ENCODE measurements at regions not wholly inside any gene's neighbourhood (a gene's known extent, or its start where the extent isn't known, plus 50 kb on each side); places are given as distances from the start of the nearest gene placed in this dataset.
A peak's percentile ranks its signal among the peaks of the same experiment; 100 is the strongest.

DNA sequence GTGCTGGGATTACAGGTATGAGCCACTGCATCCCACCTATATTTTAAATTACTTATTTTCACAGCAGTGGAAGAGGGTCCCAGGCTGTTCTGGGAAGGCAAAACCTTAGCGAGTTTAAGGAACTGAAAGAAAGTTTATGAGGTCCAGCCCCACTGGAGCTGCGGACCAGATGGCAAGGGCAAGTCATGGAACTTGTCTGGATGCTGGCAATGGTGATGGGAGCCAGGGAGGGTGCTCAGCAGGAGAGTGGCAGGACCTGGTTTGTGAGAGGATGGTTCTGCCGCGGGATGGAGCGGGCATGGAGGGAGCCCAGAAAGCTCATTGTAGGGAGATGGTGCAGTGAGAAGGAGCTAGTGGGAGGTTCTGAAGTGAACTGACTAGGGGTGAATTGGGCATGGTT lies 50.6 kb upstream of the SLC45A1 start:
- no peak for DNase-seq (ENCODE audit: low spot score)

DNA sequence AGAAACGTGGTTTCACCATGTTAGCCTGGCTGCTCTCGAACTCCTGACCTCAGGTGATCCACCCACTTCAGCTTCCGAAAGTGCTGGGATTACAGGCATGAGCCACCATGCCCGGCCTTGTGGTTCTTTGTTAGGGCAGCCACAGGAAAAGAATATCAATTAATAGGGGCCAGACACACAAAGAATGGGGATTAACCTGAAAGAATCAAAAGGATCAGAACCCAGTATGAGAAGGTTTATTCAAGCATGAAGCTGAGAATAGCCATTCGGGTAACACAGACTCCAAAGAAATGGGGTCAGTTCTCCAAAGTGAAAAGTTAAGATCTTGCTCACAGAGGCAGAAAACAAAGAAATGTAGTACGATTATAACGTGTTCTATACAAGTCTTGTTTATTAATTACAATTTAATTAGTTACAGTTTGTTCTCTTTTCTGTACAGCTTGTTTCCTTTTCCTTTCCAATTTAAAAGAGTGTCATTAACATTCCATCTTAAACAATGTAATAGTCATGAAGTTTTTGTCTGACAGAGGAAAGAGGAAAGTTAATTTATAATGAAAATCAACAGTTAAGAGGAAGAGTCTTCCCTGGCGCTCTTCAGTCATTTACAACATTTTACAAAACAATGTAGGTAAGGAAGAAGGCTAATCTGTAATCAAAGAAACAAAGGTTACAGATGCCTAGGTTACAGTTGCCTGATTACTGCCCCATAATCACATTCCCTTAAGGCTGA lies 51.3 kb upstream of the SLC45A1 start:
- DNase-seq (ENCODE audit: low spot score) = no peak

DNA sequence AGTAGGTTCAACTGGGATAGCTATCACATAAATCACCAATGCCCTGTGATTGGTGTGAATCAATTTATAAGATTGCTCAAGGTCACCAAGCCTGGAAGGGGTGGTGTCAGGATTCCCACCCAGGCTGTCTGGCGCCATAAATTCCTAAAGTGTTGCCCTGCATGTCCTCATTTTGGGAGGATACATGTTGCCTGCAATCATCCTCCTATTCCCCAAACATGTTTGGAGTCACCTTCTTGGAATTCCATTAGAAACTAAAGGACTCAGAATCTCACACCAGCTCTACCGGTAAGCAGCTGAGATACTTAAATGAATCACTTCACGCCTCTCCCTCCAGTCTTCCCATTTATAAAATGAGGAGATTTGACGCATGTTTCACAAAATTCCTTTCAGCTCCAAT lies 54.1 kb upstream of the SLC45A1 start:
- no peak for DNase-seq (ENCODE audit: low spot score)

GRCh38 chr1:8261398-8261762 lies 56.5 kb upstream of the SLC45A1 start:
- no peak for DNase-seq (ENCODE audit: low spot score)

DNA sequence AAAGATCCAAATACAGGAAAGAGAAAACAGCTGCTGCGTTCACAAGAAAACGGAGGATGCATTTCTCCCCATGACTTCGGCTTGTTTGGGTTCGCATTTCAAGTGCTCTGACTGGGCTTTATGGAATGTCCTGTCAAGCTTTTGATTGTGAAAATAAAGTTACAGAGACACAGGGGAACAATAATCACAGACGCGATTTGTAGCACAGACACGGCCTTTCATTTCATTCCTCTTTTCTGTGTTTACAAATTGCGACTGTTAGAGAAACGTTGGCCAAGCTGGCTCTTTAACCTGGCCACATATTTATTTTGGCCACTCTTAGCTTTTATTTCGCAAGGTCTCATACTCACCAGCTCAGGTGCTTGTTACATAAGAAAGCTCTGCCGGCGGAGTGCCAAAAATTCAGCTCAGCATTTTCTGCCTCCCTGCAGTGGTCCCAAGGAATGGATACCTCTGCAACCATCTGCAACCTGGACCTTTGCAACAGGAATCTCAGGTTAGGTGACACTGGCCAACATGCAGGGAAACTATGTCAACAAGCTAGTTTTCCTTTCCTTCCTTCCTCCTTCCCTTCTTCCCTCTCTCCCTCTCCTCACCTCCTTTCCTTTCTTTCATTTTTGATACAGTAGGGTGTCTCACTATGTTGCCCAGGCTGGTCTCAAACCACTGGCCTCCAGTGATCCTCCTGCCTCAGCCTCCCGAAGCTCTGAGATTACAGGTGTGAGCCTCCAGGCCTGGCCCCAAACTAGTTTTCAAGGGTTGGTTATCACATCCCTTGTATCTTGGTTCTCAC lies 58.2 kb upstream of the SLC45A1 start:
- peak; percentile 58 for DNase-seq (ENCODE audit: low spot score)

DNA sequence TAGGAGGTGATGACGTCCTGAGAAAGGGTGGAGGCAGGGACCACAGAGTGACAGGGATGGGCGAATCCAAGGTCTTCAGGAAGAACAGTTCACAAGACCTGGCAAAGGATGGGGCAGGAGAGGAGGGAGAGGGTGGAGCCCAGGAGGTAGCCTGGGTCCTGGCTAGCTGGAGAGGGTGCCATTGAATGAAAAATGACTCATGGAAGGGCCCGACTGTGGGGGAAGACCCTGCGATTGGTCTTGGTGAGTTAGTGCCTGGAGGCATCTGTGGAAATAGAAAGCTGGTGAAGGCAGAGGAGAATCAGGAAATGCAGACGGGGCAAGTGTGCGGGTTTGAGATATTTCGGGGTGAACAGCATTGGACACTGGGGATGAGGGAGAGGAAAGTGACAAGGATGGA lies 60.3 kb upstream of the SLC45A1 start:
- DNase-seq (ENCODE audit: low spot score) = no peak

DNA sequence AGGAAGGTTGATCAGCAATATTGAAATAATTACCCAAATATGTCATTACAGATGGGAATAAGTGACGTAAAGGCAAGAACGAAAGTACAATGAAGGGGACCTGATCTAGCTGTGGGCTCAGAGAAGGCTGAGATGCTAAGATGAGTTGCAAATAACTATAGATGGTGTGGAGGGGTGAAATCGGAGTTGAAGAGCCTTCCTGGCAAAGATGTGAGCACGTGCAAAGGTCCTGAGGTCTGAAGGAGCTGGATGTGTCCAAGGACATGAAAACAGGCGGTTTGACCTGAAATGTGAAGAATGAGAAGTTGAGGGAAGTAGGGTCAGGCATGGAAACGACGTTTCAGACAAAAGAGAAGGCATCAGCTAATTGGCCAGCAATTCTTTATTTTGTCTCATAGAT lies 61.6 kb upstream of the SLC45A1 start:
- DNase-seq (ENCODE audit: low spot score) = no peak

GRCh38 chr1:8255712-8256111 lies 62.2 kb upstream of the SLC45A1 start:
- no peak for DNase-seq (ENCODE audit: low spot score)

DNA sequence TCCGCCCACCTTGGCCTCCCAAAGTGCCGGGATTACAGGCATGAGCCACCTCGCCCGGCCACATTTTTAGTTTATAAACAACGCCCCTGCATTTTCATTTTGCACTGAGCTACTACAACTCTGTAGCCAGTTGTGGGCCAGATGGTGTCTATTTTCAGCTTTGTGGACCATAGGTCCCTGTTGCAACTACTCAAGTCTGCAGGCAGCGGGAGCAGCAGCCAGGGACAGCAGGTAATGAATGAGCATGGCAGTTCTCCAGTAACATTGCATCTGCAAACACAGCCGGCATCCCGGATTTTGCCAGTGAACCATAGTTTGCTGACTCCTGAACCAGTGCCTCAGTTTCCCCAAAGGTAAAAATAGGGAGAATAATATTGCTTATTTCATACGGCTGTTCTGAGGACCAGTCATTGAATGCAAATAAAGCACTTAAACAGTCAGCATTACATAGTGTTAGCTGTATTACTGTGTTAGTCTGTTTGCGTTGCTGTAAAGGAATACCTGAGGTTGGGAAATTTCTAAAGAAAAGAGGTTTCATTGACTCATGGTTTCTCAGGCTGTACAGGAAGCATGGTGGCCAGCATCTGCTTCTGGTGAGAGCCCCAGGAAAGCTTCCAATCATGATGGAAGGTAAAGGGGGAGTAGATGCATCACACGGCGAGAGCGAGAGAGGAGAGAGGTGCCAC lies 65.5 kb upstream of the SLC45A1 start:
- no peak for DNase-seq (ENCODE audit: low spot score)

DNA sequence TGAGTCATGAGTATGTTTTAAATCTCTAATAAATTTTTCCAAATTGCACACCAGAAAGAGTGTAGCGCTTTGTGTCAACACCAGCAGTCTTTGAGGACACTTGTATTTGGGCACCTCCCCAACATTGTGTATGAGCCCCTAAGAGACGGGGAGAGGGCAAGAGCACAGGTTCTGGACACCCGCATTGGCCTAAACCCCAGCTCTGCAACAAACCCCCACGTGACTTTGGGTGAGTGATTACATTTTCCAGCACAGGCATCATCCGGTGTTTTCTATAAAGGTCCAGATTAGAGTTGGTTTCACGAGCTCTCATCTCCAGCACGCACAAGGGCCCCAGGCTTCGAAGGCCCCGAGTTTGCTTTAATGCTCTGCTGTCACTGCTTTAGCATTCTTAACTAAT lies 66.3 kb upstream of the SLC45A1 start:
- DNase-seq (ENCODE audit: low spot score) = no peak

- DNase-seq (ENCODE audit: low spot score) = no peak
Measured at GRCh38 chr1:8249838-8250237, 68.1 kb upstream of the SLC45A1 start.

- DNase-seq (ENCODE audit: low spot score) = no peak
Measured at GRCh38 chr1:8247811-8248436, 70.0 kb upstream of the SLC45A1 start.

DNA sequence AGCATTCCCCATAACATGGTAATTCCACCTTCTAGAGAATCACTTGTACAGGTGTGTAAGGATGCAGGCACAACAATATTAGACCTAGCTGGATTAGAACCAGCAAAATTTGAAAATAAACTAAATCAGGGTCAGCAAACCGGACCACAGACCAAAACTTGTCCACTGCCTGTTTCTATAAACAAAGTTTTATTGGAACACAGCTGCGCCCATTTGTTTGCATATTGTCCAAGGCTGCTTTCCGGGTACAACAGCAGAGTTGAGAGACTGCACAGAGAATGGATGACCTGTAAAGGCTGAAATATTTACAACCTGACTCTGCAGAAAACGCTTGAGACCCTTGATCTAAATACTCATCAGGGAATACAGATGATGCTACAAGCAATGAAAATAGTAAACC lies 73.6 kb upstream of the SLC45A1 start:
- DNase-seq (ENCODE audit: low spot score) = no peak

- DNase-seq (ENCODE audit: low spot score) = no peak
Measured at GRCh38 chr1:8242498-8242897, 75.4 kb upstream of the SLC45A1 start.

- DNase-seq (ENCODE audit: low spot score) = no peak
Measured at GRCh38 chr1:8241417-8242014, 76.4 kb upstream of the SLC45A1 start.

DNA sequence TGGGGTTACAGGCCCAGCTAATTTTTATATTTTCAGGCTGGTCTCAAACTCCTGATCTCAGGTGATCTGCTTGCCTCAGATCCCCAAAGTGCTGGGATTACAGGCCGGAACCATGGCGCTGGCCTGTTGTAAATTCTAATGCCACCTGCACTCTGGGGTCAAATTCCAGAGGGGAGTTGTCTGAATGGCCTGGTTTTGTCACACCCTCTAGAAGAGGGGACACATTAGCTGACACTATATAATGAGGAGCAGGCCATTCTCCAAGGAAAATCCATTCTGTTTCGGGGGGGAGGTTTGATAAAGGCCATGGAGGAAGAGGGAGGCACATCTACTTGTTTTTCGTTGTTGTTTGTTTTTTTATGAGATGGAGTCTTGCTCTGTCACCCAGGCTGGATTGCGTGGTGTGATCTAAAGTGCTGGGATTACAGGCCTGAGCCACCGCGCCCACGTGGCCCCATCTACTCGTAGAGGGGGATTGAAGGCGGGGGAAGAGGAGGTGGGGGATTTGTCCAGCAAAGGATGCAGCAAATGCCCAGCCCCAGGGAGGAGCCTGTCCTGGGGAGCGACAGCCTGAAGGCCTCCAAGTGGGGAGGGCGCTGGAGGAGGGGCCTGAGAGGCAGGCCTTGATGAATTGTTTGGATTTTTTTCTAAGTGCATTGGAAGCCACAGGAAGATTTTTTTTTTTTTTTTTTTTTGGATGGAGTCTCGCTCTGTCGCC lies 78.4 kb upstream of the SLC45A1 start:
- no peak for DNase-seq (ENCODE audit: low spot score)

GRCh38 chr1:8239039-8239305 lies 78.9 kb upstream of the SLC45A1 start:
- DNase-seq (ENCODE audit: low spot score) = peak; percentile 39

GRCh38 chr1:8238141-8239038 lies 79.5 kb upstream of the SLC45A1 start:
- no peak for DNase-seq (ENCODE audit: low spot score)

DNA sequence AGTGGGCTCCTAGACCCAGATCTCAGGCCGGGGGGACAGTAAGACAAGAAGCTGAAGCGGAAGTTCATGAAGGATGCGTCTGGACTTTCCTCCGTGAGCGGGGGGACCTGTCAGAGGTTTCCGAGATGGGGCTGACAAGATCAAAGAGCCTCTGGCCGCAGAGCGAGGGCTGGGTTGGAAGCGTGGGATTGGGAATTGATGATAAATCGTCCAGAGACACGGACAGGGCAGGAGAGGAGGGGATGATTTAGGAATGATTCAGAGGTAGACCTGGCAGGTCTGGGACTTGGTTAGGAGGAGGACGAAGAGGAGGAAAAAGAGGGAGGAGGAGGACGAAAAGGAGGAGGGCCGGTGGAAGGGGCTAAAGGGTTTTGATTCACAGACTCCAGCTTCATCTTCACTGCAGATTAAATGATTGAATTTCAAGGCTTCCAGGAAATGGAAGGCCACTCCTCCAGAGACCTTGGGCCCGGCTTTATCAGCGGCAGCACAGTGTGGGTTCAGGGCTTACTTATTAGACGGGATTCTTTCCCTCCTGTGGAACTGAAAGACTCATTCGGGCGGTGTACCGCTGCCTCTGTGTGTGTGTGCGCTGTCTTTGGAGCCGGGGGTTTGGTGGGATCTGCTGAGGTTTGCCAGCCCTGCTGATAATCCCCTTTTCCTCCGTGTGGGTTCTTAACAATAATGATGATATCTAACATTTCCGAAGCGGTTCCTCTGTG lies 85.7 kb upstream of the SLC45A1 start:
- no peak for DNase-seq (ENCODE audit: low spot score)

GRCh38 chr1:8230292-8230621 lies 87.7 kb upstream of the SLC45A1 start:
- no peak for DNase-seq (ENCODE audit: low spot score)
